GM06990 (cell line): ENCODE measurements at regions not wholly inside any gene's neighbourhood (a gene's known extent, or its start where the extent isn't known, plus 50 kb on each side); places are given as distances from the start of the nearest gene placed in this dataset.

Experiments used
- DNase-seq: peaks from one replicate; pipeline ENCODE4 v3.0.0-alpha.2; 2011; ENCODE audit not compliant: insufficient read length; ENCODE audit errors: extremely low read depth
- H3K27me3 ChIP-seq: replicated peaks from 2 replicates; pipeline ENCODE4 v1.6.0; 2011; ENCODE audit warnings: low read length; ENCODE audit not compliant: control insufficient read depth, insufficient read depth
- H3K36me3 ChIP-seq: 2 replicates; pipeline ENCODE4 v1.5.1; 2011; ENCODE audit warnings: low read length; ENCODE audit not compliant: control insufficient read depth, insufficient read depth
- H3K4me3 ChIP-seq: replicated peaks from 2 replicates; pipeline ENCODE4 v1.5.1; 2011; ENCODE audit warnings: low read depth, mild to moderate bottlenecking, control low read depth, low read length
- CTCF ChIP-seq: IDR thresholded peaks from 2 replicates; pipeline ENCODE4 v1.5.1; 2011; ENCODE audit warnings: low read length, control low read depth, mild to moderate bottlenecking, inconsistent platforms; ENCODE audit not compliant: insufficient read depth, poor library complexity, severe bottlenecking

DNA sequence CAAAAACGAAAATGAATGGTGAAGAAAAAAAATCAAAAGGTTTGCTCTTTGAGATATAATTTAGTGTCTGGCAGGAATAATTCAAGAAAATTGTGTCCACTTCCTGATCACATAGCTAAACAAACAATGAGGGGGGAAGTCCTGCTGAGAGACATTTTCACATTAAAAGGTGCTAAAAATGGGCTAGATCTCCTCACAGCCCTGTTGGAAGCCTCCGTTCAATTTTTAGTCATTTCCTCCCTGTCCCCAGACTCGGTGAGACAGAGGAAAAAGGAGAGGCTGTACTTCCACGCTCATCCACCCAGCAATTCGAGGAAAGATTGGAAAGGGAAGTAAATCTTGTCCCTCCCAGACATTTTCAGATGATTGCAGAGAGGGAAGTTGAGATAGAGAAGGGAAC, 103.7 kb downstream of the BARHL2 start:
- Histone ChIP-seq H3K4me3 (no peak overlapping the region), H3K36me3 (no peaks in the 10 kb centered on the region), H3K27me3 (no peaks in the 10 kb centered on the region)
- no peak for TF ChIP-seq CTCF
- no peak for DNase-seq

GRCh38 chr1:90612033-90612432, 105.1 kb downstream of the BARHL2 start:
- DNase-seq = no peak
- no peak overlapping the region for H3K4me3 ChIP-seq
- TF ChIP-seq CTCF = no peak
- H3K36me3 ChIP-seq = no peaks in the 10 kb centered on the region
- H3K27me3 ChIP-seq = no peaks in the 10 kb centered on the region

DNA sequence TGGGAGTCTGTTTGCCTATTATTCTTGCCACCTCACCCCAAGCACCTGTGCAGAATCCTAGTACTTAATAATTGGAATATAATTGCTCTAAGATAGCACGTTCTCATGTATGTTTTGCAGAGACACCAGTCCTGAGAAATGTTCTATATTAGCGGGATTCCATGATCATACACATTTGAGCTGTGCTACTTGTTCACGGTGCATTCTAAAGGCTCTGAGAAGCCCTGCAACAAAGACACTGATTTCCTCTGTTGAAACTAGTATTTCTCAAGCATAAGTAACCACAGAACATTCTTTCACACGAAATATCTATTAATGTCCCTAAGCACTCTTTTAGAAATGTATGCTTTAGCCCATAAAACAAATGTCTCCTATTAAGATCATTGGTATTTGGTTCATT, 109.4 kb downstream of the BARHL2 start:
- no peak for TF ChIP-seq CTCF
- DNase-seq = no peak
- no peaks in the 10 kb centered on the region for H3K36me3 ChIP-seq
- H3K27me3 ChIP-seq = no peaks in the 10 kb centered on the region
- no peak overlapping the region for H3K4me3 ChIP-seq

DNA sequence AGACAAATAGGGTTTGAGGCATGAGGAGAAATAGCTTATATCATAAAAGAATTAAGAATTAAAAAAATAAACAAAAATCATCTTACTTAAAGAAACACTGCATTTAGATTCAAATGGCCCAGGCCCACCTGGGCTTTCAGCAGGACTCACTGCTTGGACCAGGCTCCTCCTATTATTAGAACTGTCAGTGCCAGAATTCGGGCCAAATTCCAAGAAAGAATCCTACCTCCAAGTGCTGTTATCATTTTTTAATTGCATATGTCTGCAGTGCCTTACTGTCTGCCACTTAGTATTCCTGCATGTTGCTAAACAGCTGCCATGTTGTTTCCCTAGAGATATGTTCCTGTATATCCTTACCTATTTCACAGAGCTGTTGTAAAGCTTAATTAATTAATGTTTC, 112.0 kb downstream of the BARHL2 start:
- TF ChIP-seq CTCF = no peak
- H3K36me3 ChIP-seq = no peaks in the 10 kb centered on the region
- no peaks in the 10 kb centered on the region for H3K27me3 ChIP-seq
- no peak for DNase-seq
- no peak overlapping the region for H3K4me3 ChIP-seq

GRCh38 chr1:90593312-90593711, 123.8 kb downstream of the BARHL2 start:
- no peak for TF ChIP-seq CTCF
- Histone ChIP-seq H3K4me3 (no peak overlapping the region), H3K36me3 (no peaks in the 10 kb centered on the region), H3K27me3 (no peaks in the 10 kb centered on the region)
- DNase-seq = no peak

DNA sequence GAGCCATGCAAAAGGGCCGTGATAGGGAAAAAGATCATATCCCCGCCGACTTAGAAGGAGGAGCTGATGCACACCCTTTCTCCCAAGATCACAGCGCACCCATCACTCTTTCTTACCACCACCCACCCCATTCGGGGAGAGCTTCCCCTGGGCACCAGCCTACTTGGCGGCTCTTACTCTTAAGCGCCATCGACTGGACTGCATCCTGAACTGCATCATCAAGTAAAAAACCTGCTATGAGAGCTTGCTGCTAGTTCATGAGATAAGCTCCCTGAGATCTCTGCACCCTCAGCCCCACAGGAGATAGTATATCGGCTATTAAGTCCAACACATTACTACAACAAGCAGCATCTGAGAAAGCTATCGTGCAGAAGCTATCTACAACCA, 125.1 kb downstream of the BARHL2 start:
- Histone ChIP-seq H3K27me3 (no peaks in the 10 kb centered on the region), H3K4me3 (no peak overlapping the region), H3K36me3 (no peaks in the 10 kb centered on the region)
- TF ChIP-seq CTCF = no peak
- DNase-seq = no peak
